SK-N-DZ (cell line): ENCODE measurements at regions not wholly inside any gene's neighbourhood (a gene's known extent, or its start where the extent isn't known, plus 50 kb on each side); places are given as distances from the start of the nearest gene placed in this dataset.

Experiments
- DNase-seq: peaks from one replicate; pipeline ENCODE4 v3.0.0-alpha.2; 2015; ENCODE audit warnings: low spot score

GRCh38 chr9:90340421-90340820 lies 302.2 kb downstream of the DIRAS2 start:
- no peak for DNase-seq

GRCh38 chr9:90342607-90343006 lies 300.0 kb downstream of the DIRAS2 start:
- no peak for DNase-seq

GRCh38 chr9:90343366-90343765 lies 299.3 kb downstream of the DIRAS2 start:
- no peak for DNase-seq

- no peak for DNase-seq
These were observed 298.6 kb downstream of the DIRAS2 start for GRCh38 chr9:90343991-90344390.

GRCh38 chr9:90365666-90366065 lies 277.0 kb downstream of the DIRAS2 start:
- no peak for DNase-seq

- DNase-seq = no peak
These were observed 274.4 kb downstream of the DIRAS2 start for GRCh38 chr9:90368241-90368640.

- DNase-seq = no peak
These were observed 273.7 kb downstream of the DIRAS2 start for GRCh38 chr9:90368928-90369327.

GRCh38 chr9:90379771-90380170 lies 262.9 kb downstream of the DIRAS2 start:
- DNase-seq = no peak

GRCh38 chr9:90385146-90385545 lies 257.5 kb downstream of the DIRAS2 start:
- no peak for DNase-seq

GRCh38 chr9:90393365-90394152 lies 249.1 kb downstream of the DIRAS2 start:
- no peak for DNase-seq

GRCh38 chr9:90394871-90395270 lies 247.8 kb downstream of the DIRAS2 start:
- no peak for DNase-seq

GRCh38 chr9:90400091-90400490 lies 242.5 kb downstream of the DIRAS2 start:
- DNase-seq = no peak

- DNase-seq = no peak
These were observed 234.0 kb downstream of the DIRAS2 start for GRCh38 chr9:90408659-90409058.

GRCh38 chr9:90419221-90419851 lies 223.3 kb downstream of the DIRAS2 start:
- DNase-seq = no peak

- DNase-seq = no peak
These were observed 222.4 kb downstream of the DIRAS2 start for GRCh38 chr9:90420211-90420610.

- DNase-seq = no peak
These were observed 221.7 kb downstream of the DIRAS2 start for GRCh38 chr9:90420768-90421513.

- DNase-seq = no peak
These were observed 220.8 kb downstream of the DIRAS2 start for GRCh38 chr9:90421786-90422185.

GRCh38 chr9:90423661-90424193 lies 218.9 kb downstream of the DIRAS2 start:
- no peak for DNase-seq

- DNase-seq = no peak
These were observed 214.1 kb downstream of the DIRAS2 start for GRCh38 chr9:90428517-90428916.

- DNase-seq = peak; percentile 43
These were observed 209.7 kb downstream of the DIRAS2 start for GRCh38 chr9:90432951-90433350.

- peak; percentile 41 for DNase-seq
These were observed 209.2 kb downstream of the DIRAS2 start for GRCh38 chr9:90433398-90433941.

GRCh38 chr9:90441814-90442213 lies 200.8 kb downstream of the DIRAS2 start:
- no peak for DNase-seq
